ENCODE measurements at regions not wholly inside any gene's neighbourhood (a gene's known extent, or its start where the extent isn't known, plus 50 kb on each side); places are given as distances from the start of the nearest gene placed in this dataset.

GRCh38 chrX:19179389-19179788, 57.1 kb upstream of the ADGRG2 start:
- Mint-ChIP-seq H3K27ac (no peak overlapping the region), H3K27me3 (ENCODE audit: low read depth) (no peaks in the 10 kb centered on the region), H3K4me3 (no peak overlapping the region), H3K9me3 (peaks cover 36% of the 10 kb centered on the region), H3K4me1 (peaks cover 20% of the 10 kb centered on the region), H3K36me3 (no peaks in the 10 kb centered on the region)
- TF ChIP-seq CTCF (IDR thresholded peaks at IDR 0.05; ENCODE audit: unreplicated experiment), result no peak
- no peak for DNase-seq (ENCODE audit: low spot score in 2 of 2, unreplicated experiment in 2 of 2)

DNA sequence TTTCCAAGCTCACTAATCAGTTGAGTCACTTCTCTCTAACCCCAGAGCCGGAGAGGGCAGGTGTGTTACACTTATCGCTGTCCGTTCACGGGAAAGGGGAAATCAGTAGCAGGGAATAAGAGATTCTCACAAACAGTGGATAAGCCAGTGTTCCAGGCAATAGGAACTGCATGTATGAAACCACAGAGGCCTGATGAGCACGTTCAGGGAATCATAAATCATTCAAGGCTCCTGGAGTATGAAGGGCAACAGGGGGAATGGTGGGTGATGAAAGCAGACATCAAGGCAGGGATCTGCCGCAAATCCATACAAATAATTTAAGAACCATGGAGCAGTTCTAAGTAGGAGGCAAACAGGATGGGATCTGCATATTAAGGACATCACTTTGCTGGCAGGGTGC, 59.1 kb upstream of the ADGRG2 start:
- no peak overlapping the region for H3K27ac Mint-ChIP-seq
- peaks cover 16% of the 10 kb centered on the region for H3K4me1 Mint-ChIP-seq
- no peaks in the 10 kb centered on the region for H3K27me3 Mint-ChIP-seq (ENCODE audit: low read depth)
- no peak for DNase-seq (ENCODE audit: low spot score in 2 of 2, unreplicated experiment in 2 of 2)
- no peak overlapping the region for H3K4me3 Mint-ChIP-seq
- H3K9me3 Mint-ChIP-seq, result peaks cover 32% of the 10 kb centered on the region
- H3K36me3 Mint-ChIP-seq, result no peaks in the 10 kb centered on the region
- no peak for TF ChIP-seq CTCF (IDR thresholded peaks at IDR 0.05; ENCODE audit: unreplicated experiment)

DNA sequence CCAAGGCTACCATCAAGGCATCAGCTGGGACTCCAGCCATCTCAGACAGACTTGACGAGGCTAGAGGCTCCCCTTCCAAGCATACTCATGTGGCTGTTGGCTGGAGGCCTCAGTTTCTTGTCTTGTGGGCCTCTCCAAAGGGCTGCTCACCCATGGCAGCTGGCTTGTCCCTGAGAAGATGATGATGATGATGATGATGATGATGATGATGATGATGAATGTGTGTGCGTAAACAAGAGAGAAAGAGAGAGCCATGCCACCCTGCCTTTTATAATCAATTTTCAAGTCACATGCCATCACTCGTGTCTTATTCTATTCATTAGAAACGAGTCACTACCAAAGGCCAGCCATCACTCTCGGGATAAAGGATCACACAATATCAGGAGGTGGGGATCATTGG, 60.5 kb upstream of the ADGRG2 start:
- H3K27ac Mint-ChIP-seq, result no peak overlapping the region
- peaks cover 38% of the 10 kb centered on the region for H3K9me3 Mint-ChIP-seq
- TF ChIP-seq CTCF (IDR thresholded peaks at IDR 0.05; ENCODE audit: unreplicated experiment), result no peak
- no peaks in the 10 kb centered on the region for H3K27me3 Mint-ChIP-seq (ENCODE audit: low read depth)
- H3K4me1 Mint-ChIP-seq, result peaks cover 7% of the 10 kb centered on the region
- no peak overlapping the region for H3K4me3 Mint-ChIP-seq
- H3K36me3 Mint-ChIP-seq, result no peaks in the 10 kb centered on the region
- DNase-seq (ENCODE audit: low spot score in 2 of 2, unreplicated experiment in 2 of 2), result no peak

DNA sequence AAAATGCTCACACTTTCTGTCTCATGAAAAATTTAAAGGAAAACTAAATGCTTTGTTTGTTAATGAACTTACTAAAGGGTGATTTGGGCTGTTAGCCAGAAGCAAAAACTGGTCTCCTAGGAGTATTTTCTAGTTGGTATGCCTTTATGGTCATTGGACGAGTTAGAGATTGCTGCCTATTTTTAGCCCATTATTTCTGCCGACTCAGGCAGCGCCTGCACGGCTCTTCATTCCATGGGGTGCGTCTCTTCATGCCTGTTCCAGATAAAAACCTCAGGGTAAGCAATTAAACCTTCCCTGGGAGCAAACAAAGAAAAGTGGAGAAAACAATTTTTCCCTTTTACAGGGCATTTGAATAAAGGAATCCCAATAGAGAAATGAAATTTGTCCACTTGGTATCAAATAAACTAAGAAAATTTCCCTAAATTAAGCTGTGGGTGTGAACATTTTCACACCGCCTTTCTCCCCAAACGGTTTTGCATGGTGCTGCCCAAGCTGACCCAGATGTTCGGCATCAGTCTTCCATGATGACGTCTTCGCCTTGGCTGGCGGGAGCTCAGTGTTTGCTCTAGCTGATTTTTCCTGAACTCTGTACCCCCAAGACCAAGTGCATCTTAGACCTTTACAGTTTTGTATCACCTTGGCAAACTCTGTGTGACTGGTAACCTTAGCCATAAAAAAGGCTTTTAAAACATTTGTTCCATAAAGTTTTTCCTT, 61.7 kb upstream of the ADGRG2 start:
- no peak for TF ChIP-seq CTCF (IDR thresholded peaks at IDR 0.05; ENCODE audit: unreplicated experiment)
- Mint-ChIP-seq H3K9me3 (peaks cover 43% of the 10 kb centered on the region), H3K27ac (no peak overlapping the region), H3K36me3 (no peaks in the 10 kb centered on the region), H3K4me1 (peaks cover 5% of the 10 kb centered on the region), H3K4me3 (no peak overlapping the region), H3K27me3 (ENCODE audit: low read depth) (no peaks in the 10 kb centered on the region)
- DNase-seq (ENCODE audit: low spot score in 2 of 2, unreplicated experiment in 2 of 2), result no peak

DNA sequence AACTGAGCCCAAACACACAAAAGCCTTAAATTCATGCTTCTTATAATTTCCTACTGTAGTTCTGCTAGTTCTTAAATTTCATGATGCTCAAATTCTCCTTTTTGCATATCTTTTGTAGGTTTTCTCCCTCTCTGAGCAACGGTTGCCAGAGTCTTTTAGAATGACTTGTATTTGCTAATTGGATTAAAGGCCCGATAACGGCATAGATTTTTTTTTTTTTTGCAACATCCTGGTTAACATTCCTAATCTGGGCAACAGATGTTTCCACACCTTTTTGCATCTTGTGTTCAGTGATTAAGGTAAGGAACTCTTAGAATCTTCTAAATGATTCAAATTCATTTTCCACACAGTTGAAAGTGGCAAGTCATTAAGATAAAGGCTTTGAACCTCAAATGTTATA, 66.3 kb upstream of the ADGRG2 start:
- Mint-ChIP-seq H3K27me3 (ENCODE audit: low read depth) (no peaks in the 10 kb centered on the region), H3K4me3 (no peak overlapping the region), H3K9me3 (peaks cover 37% of the 10 kb centered on the region), H3K36me3 (no peaks in the 10 kb centered on the region), H3K27ac (no peak overlapping the region), H3K4me1 (peaks cover 5% of the 10 kb centered on the region)
- no peak for DNase-seq (ENCODE audit: low spot score in 2 of 2, unreplicated experiment in 2 of 2)
- no peak for TF ChIP-seq CTCF (IDR thresholded peaks at IDR 0.05; ENCODE audit: unreplicated experiment)

- Mint-ChIP-seq H3K4me1 (peaks cover 4% of the 10 kb centered on the region), H3K36me3 (no peaks in the 10 kb centered on the region), H3K9me3 (peaks cover 34% of the 10 kb centered on the region), H3K27me3 (ENCODE audit: low read depth) (peaks cover 15% of the 10 kb centered on the region), H3K27ac (no peak overlapping the region), H3K4me3 (no peak overlapping the region)
- no peak for DNase-seq (ENCODE audit: low spot score in 2 of 2, unreplicated experiment in 2 of 2)
- no peak for TF ChIP-seq CTCF (IDR thresholded peaks at IDR 0.05; ENCODE audit: unreplicated experiment)
These were observed 68.6 kb upstream of the ADGRG2 start for GRCh38 chrX:19190902-19191301.

Data from mesothelial cell of epicardium (in vitro differentiated cells).